Keratinocyte (primary cell): ENCODE measurements at regions not wholly inside any gene's neighbourhood (a gene's known extent, or its start where the extent isn't known, plus 50 kb on each side); places are given as distances from the start of the nearest gene placed in this dataset.

ENCODE experiments used
- DNase-seq: peaks from one replicate; pipeline ENCODE4 v3.0.0-alpha.2; 2011; ENCODE audit warnings: low read depth, missing footprints, low spot score
- FAIRE-seq: peaks from 2 replicates; lab custom pipeline; 2011; peaks lifted over from hg19 to GRCh38; lab: Jason Lieb, UNC
- H2AFZ ChIP-seq: 2 replicates; pipeline ENCODE4 v1.6.0; 2012; ENCODE audit warnings: low read length, control low read depth, inconsistent platforms; ENCODE audit not compliant: control insufficient read depth
- H3K27ac ChIP-seq: 2 replicates; pipeline ENCODE4 v1.5.1; 2011; ENCODE audit warnings: low read length; ENCODE audit not compliant: control insufficient read depth, insufficient read depth
- H3K27me3 ChIP-seq: 3 replicates; pipeline ENCODE4 v1.6.0; 2011; ENCODE audit warnings: low read length; ENCODE audit not compliant: control insufficient read depth, insufficient read depth; ENCODE audit errors: extremely low read depth
- H3K36me3 ChIP-seq, 2 experiments: 2 replicates in 1 of 2; 3 replicates in 1 of 2; pipeline ENCODE4 v1.5.1; 2011; ENCODE audit warnings: low read length in 2 of 2, mild to moderate bottlenecking in 1 of 2; ENCODE audit not compliant: control insufficient read depth in 2 of 2, insufficient read depth in 2 of 2; ENCODE audit errors: extremely low read depth in 1 of 2
- H3K4me1 ChIP-seq: 3 replicates; pipeline ENCODE4 v1.5.1; 2011; ENCODE audit warnings: low read length; ENCODE audit not compliant: control insufficient read depth, insufficient read depth; ENCODE audit errors: extremely low read depth
- H3K4me2 ChIP-seq: 3 replicates; pipeline ENCODE4 v1.6.0; 2011; ENCODE audit warnings: low read depth, low read length; ENCODE audit not compliant: control insufficient read depth, insufficient read depth; ENCODE audit errors: extremely low read depth
- H3K4me3 ChIP-seq, 3 experiments: fragments of 200-600 bp in 1 of 3; sonication (generic) in 1 of 3; 2 replicates in 2 of 3; 3 replicates in 1 of 3; pipeline ENCODE4 v1.5.1; 2011 to 2016; ENCODE audit warnings: low read length in 3 of 3, mild to moderate bottlenecking in 3 of 3, control low read depth in 2 of 3, inconsistent platforms in 1 of 3, low read depth in 1 of 3, mixed read lengths in 1 of 3, mixed run types in 1 of 3, moderate library complexity in 1 of 3; ENCODE audit not compliant: control insufficient read depth in 2 of 3, insufficient read depth in 2 of 3; ENCODE audit errors: extremely low read depth in 1 of 3
- H3K79me2 ChIP-seq: 2 replicates; pipeline ENCODE4 v1.6.0; 2012; ENCODE audit warnings: low read length; ENCODE audit not compliant: control insufficient read depth, insufficient read depth
- H3K9ac ChIP-seq: 3 replicates; pipeline ENCODE4 v1.6.0; 2011; ENCODE audit warnings: low read length; ENCODE audit not compliant: control insufficient read depth, insufficient read depth; ENCODE audit errors: extremely low read depth
- H3K9me1 ChIP-seq: 3 replicates; pipeline ENCODE4 v1.6.0; 2011; ENCODE audit warnings: low read length; ENCODE audit not compliant: control insufficient read depth, insufficient read depth; ENCODE audit errors: extremely low read depth
- H3K9me3 ChIP-seq: 2 replicates; pipeline ENCODE4 v1.5.1; 2012; ENCODE audit warnings: low read depth, low read length; ENCODE audit not compliant: control insufficient read depth
- H4K20me1 ChIP-seq: 3 replicates; pipeline ENCODE4 v1.6.0; 2011; ENCODE audit warnings: low read length; ENCODE audit not compliant: control insufficient read depth, insufficient read depth; ENCODE audit errors: extremely low read depth
- CTCF ChIP-seq, 3 experiments: IDR thresholded peaks in 1 of 3; conservative IDR thresholded peaks in 1 of 3; optimal IDR thresholded peaks in 1 of 3; 2 replicates in 2 of 3; 3 replicates in 1 of 3; pipeline versions ENCODE3 to v1.5.1; 2011; ENCODE audit warnings: low read length in 3 of 3, mild to moderate bottlenecking in 3 of 3, moderate library complexity in 2 of 3, control low read depth in 1 of 3, inconsistent platforms in 1 of 3; ENCODE audit not compliant: insufficient read depth in 2 of 3; ENCODE audit errors: extremely low read depth in 1 of 3
- EZH2 ChIP-seq: IDR thresholded peaks from one replicate; pipeline ENCODE4 v1.6.1; 2012; ENCODE audit warnings: inconsistent platforms, mild to moderate bottlenecking, low read length, moderate library complexity
- dilution Hi-C: fragments of 300-500 bp; cut with MboI; formaldehyde crosslinking; loops from one replicate; pipeline ENCODE4 v1.7.0; 2020; ENCODE audit warnings: low sequenced_read_pairs; ENCODE audit not compliant: extremely low pct_ligation_motif_present

- dilution Hi-C loops, result no loop called here
- Histone ChIP-seq H3K4me3 (no peak overlapping the region), H3K27ac (peak overlapping the region; percentile 61), H3K27me3 (no peaks in the 10 kb centered on the region), H3K9me3 (no peaks in the 10 kb centered on the region), H3K36me3 (no peaks in the 10 kb centered on the region), H3K79me2 (no peaks in the 10 kb centered on the region), H4K20me1 (no peaks in the 10 kb centered on the region), H3K9ac (no peak overlapping the region), H2AFZ (peak overlapping the region; percentile 28), H3K9me1 (no peaks in the 10 kb centered on the region), H3K4me1 (peaks cover 47% of the 10 kb centered on the region), H3K4me2 (peak overlapping the region; percentile 36)
- TF ChIP-seq EZH2 (no peak), CTCF (optimal IDR thresholded peaks at IDR 0.05 in 1 of 3, IDR thresholded peaks at IDR 0.05 in 1 of 3, conservative IDR thresholded peaks at IDR 0.05 in 1 of 3; ENCODE audit: extremely low read depth in 1 of 3, insufficient read depth in 2 of 3, low read length in 3 of 3) (no peak)
- DNase-seq (no peak), FAIRE-seq (no peak)
These were observed 423.5 kb upstream of the ZEB2 start for GRCh38 chr2:144943293-144943941.

- H3K4me3 ChIP-seq, result peak overlapping the region in 1 of 3 experiments; percentile 10
- peak overlapping the region; percentile 53 for H2AFZ ChIP-seq
- no peaks in the 10 kb centered on the region for H3K79me2 ChIP-seq
- DNase-seq (no peak), FAIRE-seq (peak; percentile 51)
- dilution Hi-C loops, result no loop called here
- H3K36me3 ChIP-seq, result no peaks in the 10 kb centered on the region
- H3K9me3 ChIP-seq, result no peaks in the 10 kb centered on the region
- no peak overlapping the region for H3K27ac ChIP-seq
- TF ChIP-seq EZH2 (no peak), CTCF (optimal IDR thresholded peaks at IDR 0.05 in 1 of 3, IDR thresholded peaks at IDR 0.05 in 1 of 3, conservative IDR thresholded peaks at IDR 0.05 in 1 of 3; ENCODE audit: extremely low read depth in 1 of 3, insufficient read depth in 2 of 3, low read length in 3 of 3) (no peak)
- no peak overlapping the region for H3K9ac ChIP-seq
- peak overlapping the region; percentile 46 for H3K4me2 ChIP-seq
- H3K27me3 ChIP-seq, result no peaks in the 10 kb centered on the region
- peaks cover 49% of the 10 kb centered on the region for H3K4me1 ChIP-seq
- no peaks in the 10 kb centered on the region for H3K9me1 ChIP-seq
- no peaks in the 10 kb centered on the region for H4K20me1 ChIP-seq
These were observed 422.8 kb upstream of the ZEB2 start for GRCh38 chr2:144942516-144943256.
